ENCODE measurements at regions not wholly inside any gene's neighbourhood (a gene's known extent, or its start where the extent isn't known, plus 50 kb on each side); places are given as distances from the start of the nearest gene placed in this dataset.

DNA sequence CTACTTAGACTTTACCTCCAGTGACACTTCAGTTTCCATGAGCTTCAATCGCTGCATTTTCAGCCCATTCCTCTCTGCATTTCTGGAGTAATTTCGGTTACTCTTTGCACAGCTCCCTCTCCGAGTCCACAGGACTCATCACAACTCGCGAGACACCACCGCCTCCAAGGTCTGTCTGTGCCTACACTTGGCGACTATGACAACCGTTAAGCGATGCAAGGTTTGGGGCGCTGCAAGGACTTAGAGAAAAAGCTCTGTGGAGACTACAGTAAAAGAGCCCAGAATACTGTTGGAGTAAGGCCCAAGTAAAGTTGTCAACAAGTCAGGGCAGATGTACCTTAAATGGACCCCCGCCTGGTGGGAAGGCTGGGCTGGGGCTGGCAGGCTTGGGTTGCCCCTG, 95.7 kb upstream of the RPS6KA2 start:
- no peak for TF ChIP-seq CTCF (IDR thresholded peaks at IDR 0.05; ENCODE audit: low read depth, low read length, missing control alignments)
- no peak overlapping the region for H3K4me3 ChIP-seq (replicated peaks; ENCODE audit: low read depth, low read length)
- DNase-seq (ENCODE audit: extremely low read depth, low read depth), result no peak

GRCh38 chr6:166721576-166721975, 94.5 kb upstream of the RPS6KA2 start:
- H3K4me3 ChIP-seq (replicated peaks; ENCODE audit: low read depth, low read length), result no peak overlapping the region
- DNase-seq (ENCODE audit: extremely low read depth, low read depth), result no peak
- TF ChIP-seq CTCF (IDR thresholded peaks at IDR 0.05; ENCODE audit: low read depth, low read length, missing control alignments), result no peak

DNA sequence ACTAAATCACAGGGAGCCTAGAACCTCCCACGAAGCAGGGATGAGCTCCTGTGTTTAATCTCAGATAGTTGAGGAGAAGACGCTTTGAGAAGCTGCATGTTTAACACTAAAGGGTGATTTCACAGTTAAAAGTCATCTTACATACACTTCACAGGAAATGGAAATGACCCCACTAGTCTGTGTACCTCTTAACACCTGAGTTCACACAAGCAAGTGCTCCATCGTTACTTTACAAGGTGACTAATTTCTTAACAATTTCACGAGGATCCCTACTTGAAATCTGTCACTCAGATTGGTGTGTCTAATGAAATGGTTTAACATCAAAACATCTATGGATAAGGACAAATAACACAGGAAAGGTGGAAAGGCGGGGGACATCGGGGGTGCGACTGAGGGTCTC, 93.8 kb upstream of the RPS6KA2 start:
- no peak for DNase-seq (ENCODE audit: extremely low read depth, low read depth)
- H3K4me3 ChIP-seq (replicated peaks; ENCODE audit: low read depth, low read length), result no peak overlapping the region
- TF ChIP-seq CTCF (IDR thresholded peaks at IDR 0.05; ENCODE audit: low read depth, low read length, missing control alignments), result no peak

DNA sequence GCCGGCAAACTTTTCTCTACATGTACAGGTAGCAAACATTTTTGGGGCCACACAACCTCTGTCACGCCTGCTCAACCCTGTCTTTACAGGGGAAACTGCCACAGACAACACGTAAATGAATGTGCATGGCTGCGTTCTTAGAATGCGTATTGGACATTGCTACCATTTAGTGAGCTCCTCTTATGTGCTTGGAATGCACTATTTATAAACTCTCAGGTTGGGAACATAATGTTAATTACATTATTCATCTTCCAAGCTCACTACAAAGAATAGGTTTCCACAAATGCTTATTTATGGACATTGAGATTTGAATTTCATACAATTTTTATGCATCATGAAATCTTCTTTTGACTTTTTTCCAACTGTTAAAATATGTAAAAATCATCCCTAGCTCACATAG, 92.0 kb upstream of the RPS6KA2 start:
- TF ChIP-seq CTCF (IDR thresholded peaks at IDR 0.05; ENCODE audit: low read depth, low read length, missing control alignments), result no peak
- no peak overlapping the region for H3K4me3 ChIP-seq (replicated peaks; ENCODE audit: low read depth, low read length)
- no peak for DNase-seq (ENCODE audit: extremely low read depth, low read depth)

GRCh38 chr6:166718516-166718915, 91.5 kb upstream of the RPS6KA2 start:
- no peak overlapping the region for H3K4me3 ChIP-seq (replicated peaks; ENCODE audit: low read depth, low read length)
- no peak for DNase-seq (ENCODE audit: extremely low read depth, low read depth)
- TF ChIP-seq CTCF (IDR thresholded peaks at IDR 0.05; ENCODE audit: low read depth, low read length, missing control alignments), result no peak

GRCh38 chr6:166716910-166717617, 90.0 kb upstream of the RPS6KA2 start:
- H3K4me3 ChIP-seq (replicated peaks; ENCODE audit: low read depth, low read length), result no peak overlapping the region
- no peak for DNase-seq (ENCODE audit: extremely low read depth, low read depth)
- no peak for TF ChIP-seq CTCF (IDR thresholded peaks at IDR 0.05; ENCODE audit: low read depth, low read length, missing control alignments)

GRCh38 chr6:166715992-166716391, 88.9 kb upstream of the RPS6KA2 start:
- TF ChIP-seq CTCF (IDR thresholded peaks at IDR 0.05; ENCODE audit: low read depth, low read length, missing control alignments), result no peak
- DNase-seq (ENCODE audit: extremely low read depth, low read depth), result no peak
- H3K4me3 ChIP-seq (replicated peaks; ENCODE audit: low read depth, low read length), result no peak overlapping the region
